ENCODE measurements at regions not wholly inside any gene's neighbourhood (a gene's known extent, or its start where the extent isn't known, plus 50 kb on each side); places are given as distances from the start of the nearest gene placed in this dataset.
"Not testable (repeated sequence)": the region's sequence is repeated elsewhere in the genome, so short reads cannot be mapped to it uniquely, and the experiment has no call there.

- no peak for DNase-seq
These were observed 91.3 kb downstream of the MFAP3L start for GRCh38 chr4:169934794-169935429.

DNA sequence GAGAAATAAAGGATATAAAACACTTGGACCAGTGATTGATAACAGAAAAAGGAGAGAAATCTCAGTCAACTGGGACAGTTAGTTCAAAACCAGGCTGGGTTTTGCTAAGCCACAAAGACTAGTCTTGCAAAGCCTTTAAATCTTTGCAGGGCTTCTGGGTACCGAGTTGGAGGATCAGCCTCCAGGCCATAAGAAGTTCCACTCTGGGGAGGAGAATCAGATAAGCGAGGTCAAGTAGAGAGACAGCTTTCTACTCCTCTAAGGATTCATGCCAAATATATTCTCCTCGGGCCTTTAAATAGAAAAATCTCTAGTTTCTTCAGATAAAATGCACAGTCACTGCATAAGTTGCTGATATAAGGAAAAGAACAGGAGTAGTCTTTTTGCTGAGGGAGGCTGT is 92.7 kb downstream of the MFAP3L start:
- DNase-seq, result no peak

GRCh38 chr4:169931964-169932363 is 94.2 kb downstream of the MFAP3L start:
- DNase-seq, result no peak

GRCh38 chr4:169930755-169931154 is 95.4 kb downstream of the MFAP3L start:
- DNase-seq, result not testable (repeated sequence)

- no peak for DNase-seq
These were observed 98.9 kb downstream of the MFAP3L start for GRCh38 chr4:169927280-169927679.

DNA sequence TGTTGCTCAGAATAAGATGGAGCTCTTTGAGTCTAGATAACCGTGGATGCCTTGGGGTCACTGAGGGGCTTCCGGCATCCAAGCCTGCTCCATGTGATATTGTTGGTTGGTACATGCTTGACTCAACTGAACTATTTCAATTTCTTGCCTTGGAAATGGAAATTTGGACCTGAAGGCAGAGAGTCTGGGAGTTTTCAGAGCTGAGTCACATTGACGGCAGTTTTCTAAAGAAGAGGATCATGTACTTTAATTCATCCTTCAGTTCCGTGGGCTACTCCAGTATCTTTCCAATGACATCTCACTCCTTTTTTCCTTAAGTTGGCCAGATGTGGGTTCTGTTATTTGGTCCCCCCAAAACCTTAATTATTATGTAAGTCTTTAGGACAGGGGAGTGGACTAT is 100.5 kb downstream of the MFAP3L start:
- no peak for DNase-seq

- no peak for DNase-seq
These were observed 103.4 kb downstream of the MFAP3L start for GRCh38 chr4:169922632-169923276.

GRCh38 chr4:169921732-169922131 is 104.5 kb downstream of the MFAP3L start:
- DNase-seq, result no peak

DNA sequence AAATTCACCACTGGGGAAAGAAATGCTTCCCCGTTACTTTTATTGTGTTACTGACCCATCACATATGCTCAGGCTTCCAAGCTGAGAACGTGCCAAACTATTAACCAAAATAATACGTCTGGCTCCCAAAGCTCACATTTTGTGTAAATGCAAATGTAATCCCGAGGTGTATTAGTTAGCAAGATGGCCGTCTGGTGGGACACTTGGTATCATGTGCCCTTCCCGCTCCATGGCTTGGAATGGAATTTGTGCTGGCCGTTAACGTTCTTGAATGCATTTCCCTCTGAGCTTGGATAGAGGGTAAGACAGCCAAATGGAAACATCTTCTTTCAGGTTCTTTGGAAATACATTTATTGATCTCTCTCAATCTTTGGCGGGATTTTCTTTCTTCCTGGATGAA is 105.0 kb downstream of the MFAP3L start:
- DNase-seq, result no peak

DNA sequence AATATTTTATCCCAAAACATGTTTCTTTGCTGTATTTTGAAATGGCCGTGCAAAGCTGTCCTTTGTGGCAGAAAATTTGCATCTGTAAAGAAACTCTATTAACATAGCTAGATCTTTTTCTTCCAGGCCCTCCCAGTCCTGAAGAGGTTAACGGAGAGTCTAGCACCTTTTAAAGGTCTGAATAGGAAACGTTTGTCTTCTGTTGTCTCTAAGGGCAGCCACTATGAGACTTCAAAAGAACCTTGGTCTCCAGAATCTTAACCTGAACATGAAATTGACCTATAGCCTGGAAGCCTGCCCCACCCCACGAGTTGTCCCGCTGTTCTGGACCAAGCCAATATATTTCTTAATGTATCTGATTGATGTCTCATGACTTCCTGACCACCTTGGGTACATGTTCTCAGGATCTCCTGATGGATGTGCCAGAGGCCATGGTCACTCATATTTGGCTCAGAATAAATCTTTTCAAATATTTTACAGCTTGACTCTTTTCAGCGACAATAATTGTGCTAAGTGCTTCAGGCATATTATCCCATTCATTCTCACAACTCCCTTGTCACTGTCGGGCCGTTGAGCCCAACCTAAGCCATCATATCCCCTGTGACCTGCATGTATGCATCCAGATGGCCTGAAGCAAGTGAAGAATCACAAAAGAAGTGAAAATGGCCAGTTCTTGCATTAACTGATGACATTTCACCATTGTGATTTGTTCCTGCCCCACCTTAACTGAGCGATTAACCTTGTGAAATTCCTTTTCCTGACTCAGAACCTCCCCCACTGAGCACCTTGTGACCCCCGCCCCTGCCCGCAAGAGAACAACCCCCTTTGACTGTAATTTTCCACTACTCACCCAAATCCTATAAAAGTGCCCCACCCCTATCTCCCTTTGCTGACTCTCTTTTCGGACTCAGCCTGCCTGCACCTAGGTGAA is 106.7 kb downstream of the MFAP3L start:
- DNase-seq, result not testable (repeated sequence)

- DNase-seq, result no peak
These were observed 110.7 kb downstream of the MFAP3L start for GRCh38 chr4:169915545-169915944.

- no peak for DNase-seq
These were observed 111.3 kb downstream of the MFAP3L start for GRCh38 chr4:169914866-169915265.

GRCh38 chr4:169912996-169913395 is 113.2 kb downstream of the MFAP3L start:
- DNase-seq, result no peak

DNA sequence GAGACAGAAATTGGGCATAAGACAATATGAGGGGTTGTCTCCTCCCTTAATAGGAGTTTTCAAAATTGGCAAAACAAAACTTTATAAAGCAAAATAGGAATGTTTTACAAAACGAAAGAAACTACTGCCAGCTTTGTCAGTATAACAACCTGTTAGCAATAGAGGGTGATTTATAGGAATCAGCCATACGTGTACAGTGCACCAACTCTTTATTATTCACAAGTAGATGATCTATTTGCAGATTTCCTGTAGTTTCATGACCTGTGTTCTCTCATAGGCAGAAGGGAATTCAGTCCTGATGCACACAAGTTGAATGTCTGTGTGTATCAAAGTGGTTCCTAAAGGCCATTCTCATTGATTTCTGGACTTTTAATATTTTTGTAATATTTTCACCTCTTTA is 116.3 kb downstream of the MFAP3L start:
- DNase-seq, result no peak

- DNase-seq, result no peak
These were observed 116.7 kb downstream of the MFAP3L start for GRCh38 chr4:169909479-169909878.

DNA sequence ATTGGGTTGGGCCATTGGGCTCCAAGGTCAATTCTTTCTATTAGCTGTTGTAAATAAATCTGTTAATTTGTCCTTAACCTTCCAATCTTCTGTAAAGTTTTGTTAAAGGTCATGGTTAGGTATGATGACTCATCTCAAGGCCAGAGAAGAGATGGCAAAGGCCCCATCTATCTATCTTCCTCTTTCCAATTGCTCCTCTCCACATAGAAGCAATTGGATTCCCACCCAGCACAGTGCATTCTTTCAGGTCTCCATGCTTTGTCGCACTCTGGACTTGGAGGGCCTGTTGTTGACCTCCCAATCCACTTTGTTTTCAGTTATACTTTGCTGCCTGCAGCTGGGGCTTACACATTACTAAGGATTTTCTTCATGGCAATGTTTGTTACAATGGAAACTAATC is 118.5 kb downstream of the MFAP3L start:
- no peak for DNase-seq

- DNase-seq, result no peak
These were observed 119.4 kb downstream of the MFAP3L start for GRCh38 chr4:169906821-169907220.

- DNase-seq, result no peak
These were observed 120.1 kb downstream of the MFAP3L start for GRCh38 chr4:169906104-169906503.

DNA sequence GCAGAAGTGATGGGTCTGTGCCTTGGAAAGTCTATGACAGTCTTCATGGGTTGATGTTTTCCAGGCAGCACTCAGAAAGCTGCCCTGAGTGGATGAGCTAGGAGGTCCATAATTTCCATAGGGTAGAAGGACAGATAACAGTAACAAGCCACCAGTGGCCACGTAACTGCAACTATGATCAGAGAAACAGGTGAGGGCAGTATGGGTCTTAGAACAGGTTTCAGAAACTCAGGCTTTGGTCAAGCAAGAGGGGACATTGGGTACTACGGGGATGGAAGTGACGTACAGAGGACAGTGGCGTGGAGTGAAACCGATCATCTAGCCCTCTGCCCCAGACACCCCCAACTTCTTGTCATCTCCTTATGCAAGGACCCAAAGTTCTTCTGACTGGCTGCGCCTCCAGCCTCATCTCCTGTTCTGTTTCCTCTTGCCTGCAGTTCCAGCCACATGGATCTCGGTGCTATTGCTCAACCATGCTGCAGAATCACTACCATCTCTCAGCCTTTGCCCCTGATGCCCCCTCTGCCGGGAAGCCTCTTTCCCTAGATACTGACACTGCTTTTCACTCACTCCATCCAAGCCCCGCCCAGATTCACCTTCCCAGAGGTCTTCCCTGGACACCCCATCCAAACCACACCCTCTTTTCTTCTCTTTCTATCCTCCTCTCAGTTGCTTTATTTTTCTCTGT is 123.4 kb downstream of the MFAP3L start:
- DNase-seq, result no peak

DNA sequence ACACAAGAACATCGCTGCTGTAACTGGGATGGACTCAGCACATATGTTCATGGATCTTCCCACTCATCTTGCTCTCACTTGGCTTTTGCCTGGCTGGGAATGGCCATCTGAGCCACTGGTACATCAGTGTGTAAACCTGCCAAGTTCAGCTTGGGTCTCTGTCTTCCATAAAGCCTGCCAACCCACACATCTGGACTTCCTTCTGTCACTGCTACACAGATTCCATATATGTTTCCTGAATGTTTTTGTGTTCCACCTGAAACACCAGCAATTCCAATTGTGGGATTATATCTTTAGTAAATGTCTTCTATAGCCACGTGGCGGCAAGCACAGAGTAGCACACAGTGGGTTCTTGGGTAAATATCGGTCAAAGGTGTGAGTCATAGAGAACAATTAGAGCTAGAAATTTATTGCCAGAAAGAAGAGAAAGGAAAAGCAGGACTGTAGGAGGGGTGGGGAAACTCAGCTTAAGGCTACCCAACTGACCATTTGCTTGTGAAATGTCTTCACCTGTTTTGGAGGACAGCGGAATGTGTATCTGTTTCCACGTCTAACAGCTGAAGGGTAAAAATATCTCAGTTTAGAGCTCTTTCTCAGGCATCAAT is 125.9 kb downstream of the MFAP3L start:
- no peak for DNase-seq

- no peak for DNase-seq
These were observed 126.9 kb downstream of the MFAP3L start for GRCh38 chr4:169899295-169899694.

DNA sequence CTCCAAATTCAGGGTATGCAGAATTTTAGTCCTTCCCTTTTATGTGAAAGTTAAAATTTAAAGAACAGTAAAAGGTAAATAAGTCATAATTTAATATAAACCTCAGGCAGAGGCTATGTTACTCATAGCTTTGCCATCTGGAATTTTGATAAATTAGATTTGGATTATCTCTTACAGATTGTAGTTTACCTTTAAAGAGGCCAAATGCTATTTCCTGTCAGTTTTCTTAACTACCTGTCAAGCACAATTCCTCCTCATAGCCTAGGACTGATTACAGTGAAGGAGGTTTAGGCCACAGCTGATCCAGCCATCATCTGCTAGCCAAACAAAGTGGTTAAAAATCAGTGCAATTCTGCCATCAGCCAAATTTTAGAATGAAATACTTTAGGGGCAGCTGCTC is 128.1 kb downstream of the MFAP3L start:
- DNase-seq, result no peak

DNA sequence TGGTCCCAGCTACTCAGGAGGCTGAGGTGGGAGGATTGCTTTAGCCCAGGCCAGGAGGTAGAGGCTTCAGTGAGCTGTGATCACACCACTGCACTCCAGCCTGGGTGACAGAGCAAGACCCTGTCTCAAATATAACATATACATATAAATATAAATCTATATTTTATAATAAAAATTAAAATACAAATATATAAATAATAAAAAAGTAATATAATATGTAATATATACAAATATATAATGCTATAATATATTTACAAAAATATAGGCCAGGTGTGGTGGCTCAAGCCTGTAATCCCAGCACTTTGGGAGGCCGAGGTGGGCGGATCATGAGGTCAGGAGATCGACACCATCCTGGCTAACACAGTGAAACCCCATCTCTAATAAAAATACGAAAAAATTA is 131.4 kb downstream of the MFAP3L start:
- not testable (repeated sequence) for DNase-seq
